NCI-H2081 (cell line): ENCODE measurements at regions not wholly inside any gene's neighbourhood (a gene's known extent, or its start where the extent isn't known, plus 50 kb on each side); places are given as distances from the start of the nearest gene placed in this dataset.
"Not testable (repeated sequence)": the region's sequence is repeated elsewhere in the genome, so short reads cannot be mapped to it uniquely, and the experiment has no call there.

Experiments used
- DNase-seq, 2 experiments: peaks; one replicate each; lab custom pipeline; 2025; lab: John Stamatoyannopoulos, UW

GRCh38 chr13:50527612-50528509, 315.6 kb downstream of the DLEU7 start:
- no peak for DNase-seq

- peak; percentile 62 to 77 for DNase-seq
Measured at GRCh38 chr13:50529154-50529882, 314.2 kb downstream of the DLEU7 start.

- peak in 1 of 2 experiments; percentile 27 for DNase-seq
Measured at GRCh38 chr13:50531917-50532899, 311.3 kb downstream of the DLEU7 start.

DNA sequence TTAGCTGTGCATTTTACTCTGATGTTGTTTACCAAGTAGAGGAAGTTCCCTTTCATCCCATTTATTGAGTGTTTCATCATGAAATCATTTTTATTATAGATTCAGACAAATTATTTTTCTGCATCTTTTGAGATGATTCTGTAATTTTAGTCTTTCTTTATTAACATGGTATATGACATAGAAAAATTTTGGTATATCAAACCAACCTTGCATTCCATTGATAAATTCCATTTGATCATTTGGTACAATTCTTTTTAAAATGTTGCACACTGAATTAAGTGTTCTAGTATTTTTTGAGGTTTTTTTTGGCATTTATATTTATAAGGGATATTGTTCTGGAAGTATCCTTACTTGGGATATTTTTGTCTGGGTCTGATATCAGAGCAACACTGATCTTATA, 308.4 kb downstream of the DLEU7 start:
- no peak for DNase-seq

GRCh38 chr13:50537029-50537428, 306.5 kb downstream of the DLEU7 start:
- no peak for DNase-seq

DNA sequence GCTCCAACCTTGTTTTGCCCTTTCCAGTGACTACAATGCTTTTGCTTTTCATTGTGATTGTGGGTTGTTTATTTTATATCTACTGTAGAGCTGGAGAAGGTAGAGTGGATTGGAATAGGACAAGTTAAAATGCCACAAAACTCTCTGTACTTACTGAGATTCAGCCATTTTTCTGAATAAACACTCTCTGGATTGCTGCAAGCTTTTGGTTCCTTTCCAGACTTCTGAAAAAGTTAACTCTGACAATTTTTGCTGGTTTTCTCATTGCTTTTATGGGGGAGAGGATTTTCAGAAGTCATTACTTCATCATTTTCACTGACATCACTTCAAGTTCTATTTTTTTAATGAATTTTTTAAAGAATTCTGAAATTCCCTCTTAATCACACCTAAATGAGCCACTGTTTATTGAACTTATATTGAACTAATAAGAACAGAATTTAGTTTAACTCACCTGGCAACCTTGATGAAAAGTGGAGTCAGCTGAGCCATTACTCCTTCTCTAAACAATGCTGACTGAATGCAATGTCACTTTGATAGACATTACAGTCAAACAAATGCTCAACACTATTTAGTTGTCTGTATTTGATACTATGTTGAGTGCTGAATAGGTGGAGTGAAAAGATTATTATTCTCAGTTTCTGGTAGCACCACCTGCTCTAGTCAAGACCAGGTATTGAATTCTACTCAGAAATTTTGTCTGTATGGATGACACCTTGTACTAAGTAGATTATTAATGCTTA, 303.5 kb downstream of the DLEU7 start:
- DNase-seq, result no peak

DNA sequence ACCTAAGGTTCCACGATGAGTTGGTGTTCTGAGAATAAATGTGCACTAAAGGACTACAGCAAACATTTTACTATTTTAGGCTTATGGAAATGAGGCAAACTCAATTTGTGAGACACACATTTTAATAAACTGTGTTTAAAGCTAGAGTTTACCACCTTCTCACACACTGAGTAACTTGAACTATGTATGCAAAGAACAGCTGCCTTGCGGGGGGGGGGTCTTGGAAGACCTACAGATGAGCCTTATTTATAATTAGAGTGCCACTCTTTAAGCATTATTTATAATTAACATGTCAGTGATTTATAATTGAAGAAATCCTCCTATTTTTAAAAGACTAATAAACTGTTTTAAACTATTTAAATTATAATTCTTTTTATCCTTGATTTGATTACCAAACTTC, 300.4 kb downstream of the DLEU7 start:
- DNase-seq, result no peak

- no peak for DNase-seq
Measured at GRCh38 chr13:50543782-50544181, 299.7 kb downstream of the DLEU7 start.

DNA sequence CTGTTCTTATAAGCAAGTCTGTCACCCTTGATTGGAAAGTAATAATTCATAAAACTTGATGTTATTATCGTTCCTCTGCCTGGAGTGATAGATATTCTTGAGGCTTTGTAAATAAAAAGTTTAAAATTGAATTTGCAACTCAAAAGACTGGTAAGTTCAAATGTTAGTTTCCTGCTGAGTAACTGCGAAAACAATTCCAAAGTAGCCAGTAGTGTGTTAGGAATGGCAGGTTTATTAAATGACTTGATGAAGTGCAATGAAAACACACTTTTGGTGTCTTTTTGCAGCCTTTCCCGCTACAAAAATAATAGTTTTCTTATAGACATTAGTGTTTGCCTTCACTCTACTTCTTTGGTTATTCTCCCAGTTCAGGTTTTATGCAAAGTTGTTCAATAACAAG, 299.3 kb downstream of the DLEU7 start:
- no peak for DNase-seq

DNA sequence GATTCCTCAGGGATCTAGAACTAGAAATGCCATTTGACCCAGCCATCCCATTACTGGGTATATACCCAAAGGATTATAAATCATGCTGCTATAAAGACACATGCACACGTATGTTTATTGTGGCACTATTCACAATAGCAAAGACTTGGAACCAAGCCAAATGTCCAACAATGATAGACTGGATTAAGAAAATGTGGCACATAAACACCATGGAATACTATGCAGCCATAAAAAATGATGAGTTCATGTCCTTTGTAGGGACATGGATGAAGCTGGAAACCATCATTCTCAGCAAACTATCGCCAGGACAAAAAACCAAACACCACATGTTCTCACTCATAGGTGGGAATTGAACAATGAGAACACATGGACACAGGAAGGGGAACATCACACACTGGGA, 296.3 kb downstream of the DLEU7 start:
- DNase-seq, result not testable (repeated sequence)

DNA sequence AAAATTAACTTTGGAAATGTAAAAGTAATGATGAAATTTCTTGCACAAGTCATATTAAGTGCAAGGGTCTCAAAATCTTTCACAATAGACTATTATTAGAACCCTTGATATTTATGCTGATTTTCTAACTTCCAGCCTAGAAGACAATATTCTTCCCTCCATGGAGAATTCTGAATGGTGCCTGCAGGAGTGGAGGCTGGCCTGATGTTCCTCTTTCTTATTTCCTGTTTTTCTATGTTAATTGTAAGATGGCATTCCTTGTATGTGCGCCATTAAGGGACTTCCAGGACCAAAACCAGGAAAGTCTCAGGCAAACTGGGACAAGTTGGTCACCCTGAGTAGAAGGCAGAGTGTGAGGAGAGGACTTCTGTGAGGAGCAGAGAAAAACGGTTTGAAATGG, 294.9 kb downstream of the DLEU7 start:
- no peak for DNase-seq

- no peak for DNase-seq
Measured at GRCh38 chr13:50549221-50549942, 294.1 kb downstream of the DLEU7 start.

DNA sequence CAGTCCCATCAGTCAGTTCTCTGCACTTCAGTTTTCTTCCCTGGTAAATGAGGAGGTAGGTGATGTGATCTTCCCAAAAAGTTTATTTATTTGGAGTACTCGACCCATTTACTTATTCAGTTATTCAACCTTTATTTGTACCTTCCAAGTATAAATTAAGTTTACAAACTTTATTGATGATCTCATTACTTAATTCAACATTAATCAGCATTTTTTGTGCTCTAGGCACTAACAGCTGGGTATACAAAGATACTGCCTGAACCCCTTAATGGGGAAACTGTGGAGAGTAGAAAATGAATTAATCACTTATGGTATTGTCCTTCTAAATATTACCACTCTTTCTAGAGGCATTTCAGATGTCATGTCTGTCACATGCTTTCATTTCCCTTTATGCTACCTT, 293.3 kb downstream of the DLEU7 start:
- no peak for DNase-seq

GRCh38 chr13:50552424-50552966, 291.0 kb downstream of the DLEU7 start:
- DNase-seq, result no peak

DNA sequence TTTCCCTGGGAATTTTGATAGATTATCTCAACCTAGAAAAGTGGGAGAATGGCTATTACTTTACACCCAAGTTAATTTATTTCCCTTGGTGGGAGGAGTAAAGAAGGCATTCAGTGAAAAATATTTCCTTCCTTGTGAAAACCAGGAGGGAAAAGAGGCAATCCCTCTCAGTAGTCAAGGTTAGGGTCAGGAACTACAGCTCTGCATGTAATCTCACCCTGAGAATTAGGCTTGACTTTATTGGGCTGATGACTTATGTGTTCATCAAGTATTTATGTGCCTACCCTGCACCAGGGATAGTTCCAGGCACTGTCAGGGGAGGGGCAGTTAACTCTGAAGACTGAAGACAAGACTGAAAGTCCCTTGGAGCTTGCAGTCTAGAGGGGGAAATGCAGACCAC, 281.8 kb downstream of the DLEU7 start:
- no peak for DNase-seq

DNA sequence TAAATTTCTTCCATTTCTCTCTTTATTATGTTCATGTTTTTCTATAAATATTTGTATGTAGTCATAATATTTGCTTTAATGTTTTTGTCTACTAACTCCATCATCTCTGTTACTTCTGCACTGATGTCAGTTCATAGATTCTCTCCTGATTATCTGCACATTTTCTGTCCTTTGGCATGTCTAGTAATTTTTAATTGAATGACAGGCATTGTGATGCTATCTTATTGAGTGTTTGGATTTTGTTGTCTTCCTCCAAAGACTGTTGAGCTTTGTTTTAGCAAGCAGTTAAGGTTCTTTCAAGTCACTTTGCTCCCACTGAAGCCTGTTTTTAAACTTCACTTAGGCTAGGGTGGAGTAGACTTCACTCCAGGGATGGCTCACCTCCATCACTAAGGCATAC, 276.8 kb downstream of the DLEU7 start:
- DNase-seq, result no peak

GRCh38 chr13:50572129-50572528, 271.4 kb downstream of the DLEU7 start:
- DNase-seq, result no peak

- no peak for DNase-seq
Measured at GRCh38 chr13:50573066-50573465, 270.4 kb downstream of the DLEU7 start.

- no peak for DNase-seq
Measured at GRCh38 chr13:50574731-50575130, 268.8 kb downstream of the DLEU7 start.

DNA sequence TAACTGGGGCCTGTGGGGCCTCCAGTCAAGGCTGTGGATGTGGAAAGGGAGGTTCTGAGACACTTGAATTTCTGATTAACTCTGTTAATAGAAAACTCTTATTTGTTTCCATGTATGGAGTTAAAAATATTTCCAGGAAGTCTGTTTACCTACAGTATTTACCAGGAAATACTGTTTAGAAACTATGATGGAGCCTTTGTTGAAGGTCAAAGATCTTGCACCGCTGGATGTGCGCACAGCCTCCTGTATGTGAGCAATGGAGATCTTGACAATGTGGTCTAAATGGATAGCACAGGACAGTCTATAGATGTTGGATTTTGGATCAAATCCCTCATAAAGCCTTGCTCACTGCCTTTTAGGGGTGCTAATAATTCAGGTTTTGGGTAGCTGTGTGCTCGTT, 268.4 kb downstream of the DLEU7 start:
- DNase-seq, result no peak
